ENCODE measurements at regions not wholly inside any gene's neighbourhood (a gene's known extent, or its start where the extent isn't known, plus 50 kb on each side); places are given as distances from the start of the nearest gene placed in this dataset.
"Not testable (repeated sequence)": the region's sequence is repeated elsewhere in the genome, so short reads cannot be mapped to it uniquely, and the experiment has no call there.

DNA sequence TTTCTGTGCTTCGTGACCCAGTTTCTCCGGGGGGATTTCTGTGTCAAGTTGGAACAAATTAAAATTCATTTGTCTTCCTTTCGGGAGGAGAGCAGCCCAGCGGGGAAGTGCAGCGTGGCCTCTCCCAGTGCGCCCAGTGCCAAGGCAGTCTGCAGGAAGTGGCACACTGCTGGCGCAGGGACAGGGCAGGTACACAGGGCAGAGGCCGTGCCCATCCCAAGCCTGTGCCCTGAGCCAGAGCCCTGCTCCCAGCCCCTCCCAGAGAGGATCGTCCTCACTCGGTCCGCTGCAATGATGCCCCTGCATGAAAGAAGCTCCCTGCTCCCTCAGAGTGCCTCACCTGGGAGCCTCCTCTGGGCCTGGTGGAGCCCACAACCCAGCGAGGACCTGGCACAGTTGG lies 82.4 kb upstream of the PPP1R26 start:
- no peaks in the 10 kb centered on the region for H3K36me3 Mint-ChIP-seq
- H3K27ac Mint-ChIP-seq = no peak overlapping the region
- no peak overlapping the region for H3K4me3 Mint-ChIP-seq
- no peaks in the 10 kb centered on the region for H3K4me1 Mint-ChIP-seq
- POLR2A ChIA-PET = no interaction called here
- H3K9me3 Mint-ChIP-seq = no peaks in the 10 kb centered on the region
- no peak for DNase-seq
- H3K27me3 Mint-ChIP-seq = no peaks in the 10 kb centered on the region
- ATAC-seq (ENCODE audit: low read depth) = no peak

- ATAC-seq (ENCODE audit: low read depth) (no peak), DNase-seq (no peak)
- no peaks in the 10 kb centered on the region for H3K36me3 Mint-ChIP-seq
- H3K9me3 Mint-ChIP-seq = no peaks in the 10 kb centered on the region
- H3K4me3 Mint-ChIP-seq = no peak overlapping the region
- no peaks in the 10 kb centered on the region for H3K27me3 Mint-ChIP-seq
- H3K27ac Mint-ChIP-seq = no peak overlapping the region
- POLR2A ChIA-PET = interaction anchor here (0.6 kb wide), 1 partner anchor 316 kb away, joined by 3 read pairs; no protein-coding TSS in a partner anchor
- no peaks in the 10 kb centered on the region for H3K4me1 Mint-ChIP-seq
Measured at GRCh38 chr9:135399000-135399649, 80.5 kb upstream of the PPP1R26 start.

DNA sequence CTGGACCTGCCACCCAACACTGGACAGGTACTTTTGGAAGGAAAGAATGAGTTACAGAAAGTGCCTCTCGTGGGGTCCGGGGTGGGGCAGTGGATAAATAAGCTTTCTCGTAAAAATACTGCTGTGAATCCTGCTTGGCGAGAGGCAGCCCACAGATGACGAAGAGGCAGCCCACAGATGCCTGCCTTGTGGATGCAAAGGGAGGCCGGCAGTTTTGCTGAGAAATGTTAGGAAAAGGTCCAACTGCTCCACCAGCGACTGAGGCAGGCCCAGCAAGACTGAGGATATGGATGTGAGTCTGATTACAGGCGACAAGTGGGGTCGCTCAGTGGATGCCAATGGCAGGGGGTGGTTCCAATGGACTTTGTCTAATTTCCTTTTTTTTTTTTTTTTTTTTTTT lies 79.1 kb upstream of the PPP1R26 start:
- Mint-ChIP-seq H3K4me3 (no peak overlapping the region), H3K36me3 (no peaks in the 10 kb centered on the region), H3K27me3 (no peaks in the 10 kb centered on the region), H3K9me3 (no peaks in the 10 kb centered on the region), H3K27ac (no peak overlapping the region), H3K4me1 (no peaks in the 10 kb centered on the region)
- ATAC-seq (ENCODE audit: low read depth) (no peak), DNase-seq (no peak)
- POLR2A ChIA-PET = no interaction called here

DNA sequence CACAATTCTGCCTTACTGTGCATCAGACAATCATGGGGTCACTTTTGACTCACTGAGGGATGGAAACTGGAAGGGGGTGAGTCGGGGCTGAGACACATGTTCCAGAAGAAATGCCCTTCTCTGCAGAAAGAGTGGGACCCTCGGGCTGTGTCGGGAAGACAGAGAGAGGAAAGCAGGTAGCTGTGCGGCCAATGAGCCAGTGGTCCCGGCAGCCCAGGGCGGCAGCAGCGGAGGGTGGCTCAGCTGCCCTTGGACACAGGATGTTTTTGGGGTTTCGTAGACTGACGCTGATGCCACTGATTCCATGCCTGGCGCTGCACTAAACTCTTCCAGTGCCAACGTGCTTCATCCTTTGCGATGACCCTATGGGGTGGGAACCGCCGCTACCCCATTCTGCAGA lies 78.4 kb upstream of the PPP1R26 start:
- Mint-ChIP-seq H3K27ac (no peak overlapping the region), H3K36me3 (no peaks in the 10 kb centered on the region)
- no peak for ATAC-seq (ENCODE audit: low read depth)

DNA sequence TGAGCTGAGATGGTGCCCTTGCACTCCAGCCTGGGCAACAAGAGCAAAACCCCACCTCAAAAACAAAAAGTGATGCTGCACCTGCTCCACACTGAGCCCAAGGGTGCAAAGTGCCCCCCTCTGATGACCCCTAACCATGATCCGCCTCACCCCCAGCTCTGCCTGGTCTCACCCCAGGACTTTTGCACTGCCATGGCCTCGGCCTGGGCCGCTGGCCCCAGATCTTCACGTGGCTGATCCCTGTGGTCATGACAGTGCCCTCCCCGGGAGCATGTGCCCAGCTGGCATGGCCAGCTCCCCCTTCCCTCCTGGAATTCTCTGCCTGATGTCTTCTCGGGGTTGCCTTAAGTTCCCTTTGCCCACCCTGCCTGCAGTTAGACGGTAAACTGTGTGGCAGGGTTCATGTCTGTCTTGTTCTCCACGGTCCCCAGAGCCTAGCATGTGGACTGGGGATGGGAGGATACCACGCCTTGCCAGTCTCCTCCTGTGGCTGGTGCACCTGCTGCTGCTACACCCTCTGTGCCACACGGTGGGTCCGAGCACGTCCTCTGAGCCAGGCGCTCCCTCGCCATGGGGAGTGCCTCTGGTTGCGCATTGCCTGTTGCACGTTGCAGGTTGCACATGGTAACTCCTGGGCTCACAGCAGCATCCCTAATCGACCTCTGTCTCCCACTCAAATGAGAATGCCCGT lies 77.4 kb upstream of the PPP1R26 start:
- Mint-ChIP-seq H3K27ac (no peak overlapping the region), H3K4me1 (no peaks in the 10 kb centered on the region), H3K9me3 (no peaks in the 10 kb centered on the region), H3K4me3 (no peak overlapping the region), H3K36me3 (no peaks in the 10 kb centered on the region), H3K27me3 (no peaks in the 10 kb centered on the region)
- DNase-seq (no peak), ATAC-seq (ENCODE audit: low read depth) (no peak)
- POLR2A ChIA-PET = no interaction called here

More for the DNA sequence above, 78.4 kb upstream of the PPP1R26 start:
- no peaks in the 10 kb centered on the region for H3K27me3 Mint-ChIP-seq
- H3K4me1 Mint-ChIP-seq = no peaks in the 10 kb centered on the region
- H3K4me3 Mint-ChIP-seq = no peak overlapping the region
- POLR2A ChIA-PET = no interaction called here
- no peaks in the 10 kb centered on the region for H3K9me3 Mint-ChIP-seq
- DNase-seq = no peak

GRCh38 chr9:135402739-135403695 lies 76.6 kb upstream of the PPP1R26 start:
- Mint-ChIP-seq H3K27me3 (no peaks in the 10 kb centered on the region), H3K4me3 (no peak overlapping the region), H3K4me1 (no peaks in the 10 kb centered on the region), H3K27ac (no peak overlapping the region), H3K9me3 (no peaks in the 10 kb centered on the region), H3K36me3 (no peaks in the 10 kb centered on the region)
- ATAC-seq (ENCODE audit: low read depth) = no peak
- POLR2A ChIA-PET = no interaction called here
- DNase-seq = no peak

- H3K27me3 Mint-ChIP-seq = no peaks in the 10 kb centered on the region
- H3K36me3 Mint-ChIP-seq = no peaks in the 10 kb centered on the region
- ATAC-seq (ENCODE audit: low read depth) (no peak), DNase-seq (no peak)
- H3K27ac Mint-ChIP-seq = no peak overlapping the region
- POLR2A ChIA-PET = no interaction called here
- H3K4me3 Mint-ChIP-seq = no peak overlapping the region
- no peaks in the 10 kb centered on the region for H3K9me3 Mint-ChIP-seq
- no peaks in the 10 kb centered on the region for H3K4me1 Mint-ChIP-seq
Measured at GRCh38 chr9:135403733-135404450, 75.7 kb upstream of the PPP1R26 start.

DNA sequence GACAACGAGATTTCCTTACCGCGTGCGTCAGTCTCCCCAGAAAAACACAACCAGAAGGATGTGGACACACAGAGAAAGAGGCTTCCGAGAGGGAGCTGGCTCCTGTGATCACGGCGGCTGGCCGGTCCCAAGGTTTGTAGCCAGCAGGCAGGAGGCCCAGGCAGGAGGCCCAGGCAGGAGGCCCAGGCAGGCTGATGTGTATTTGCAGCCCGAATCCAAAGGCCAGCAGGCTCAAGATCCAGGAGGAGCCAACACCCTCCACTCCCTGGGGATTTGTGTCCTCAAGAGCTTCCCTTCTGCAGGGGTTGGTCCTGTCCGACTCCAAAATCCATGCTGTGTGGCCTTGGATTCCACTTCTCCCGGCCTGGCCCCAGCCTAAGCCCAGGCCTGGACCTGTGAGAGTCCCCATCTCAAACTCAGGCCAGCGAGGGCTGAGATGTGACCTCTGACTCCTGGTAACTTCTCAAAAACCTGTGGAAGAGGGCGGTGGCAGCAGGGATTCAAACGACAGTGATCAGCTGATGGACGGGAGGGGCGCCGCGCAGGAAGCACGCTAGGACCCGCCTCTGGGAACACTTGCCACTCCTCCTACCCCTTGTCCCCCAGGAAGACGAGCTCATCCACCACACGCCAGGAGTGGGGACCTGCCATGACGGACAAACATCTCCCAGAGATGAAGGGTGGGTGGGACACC lies 75.0 kb upstream of the PPP1R26 start:
- Mint-ChIP-seq H3K4me3 (no peak overlapping the region), H3K27me3 (no peaks in the 10 kb centered on the region), H3K36me3 (no peaks in the 10 kb centered on the region), H3K9me3 (no peaks in the 10 kb centered on the region), H3K4me1 (no peaks in the 10 kb centered on the region), H3K27ac (no peak overlapping the region)
- POLR2A ChIA-PET = no interaction called here
- no peak for DNase-seq
- ATAC-seq (ENCODE audit: low read depth) = no peak

DNA sequence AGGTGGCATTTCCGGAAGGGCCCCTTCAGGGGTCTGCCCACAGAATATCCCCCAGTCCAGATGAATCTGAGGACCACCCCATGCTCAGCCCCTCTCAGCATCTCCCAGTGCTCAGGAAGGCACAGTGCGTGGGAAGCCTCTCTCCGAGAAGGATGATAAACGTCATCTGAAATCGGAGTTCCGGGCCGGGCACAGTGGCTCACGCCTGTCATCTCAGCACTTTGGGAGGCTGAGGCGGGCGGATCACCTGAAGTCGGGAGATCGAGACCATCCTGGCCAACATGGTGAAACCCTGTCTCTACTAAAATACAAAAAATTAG lies 74.5 kb upstream of the PPP1R26 start:
- H3K27ac Mint-ChIP-seq; H3K4me1 Mint-ChIP-seq; ATAC-seq (ENCODE audit: low read depth); H3K36me3 Mint-ChIP-seq; H3K9me3 Mint-ChIP-seq; H3K27me3 Mint-ChIP-seq; POLR2A ChIA-PET; H3K4me3 Mint-ChIP-seq; DNase-seq: not testable (repeated sequence)

DNA sequence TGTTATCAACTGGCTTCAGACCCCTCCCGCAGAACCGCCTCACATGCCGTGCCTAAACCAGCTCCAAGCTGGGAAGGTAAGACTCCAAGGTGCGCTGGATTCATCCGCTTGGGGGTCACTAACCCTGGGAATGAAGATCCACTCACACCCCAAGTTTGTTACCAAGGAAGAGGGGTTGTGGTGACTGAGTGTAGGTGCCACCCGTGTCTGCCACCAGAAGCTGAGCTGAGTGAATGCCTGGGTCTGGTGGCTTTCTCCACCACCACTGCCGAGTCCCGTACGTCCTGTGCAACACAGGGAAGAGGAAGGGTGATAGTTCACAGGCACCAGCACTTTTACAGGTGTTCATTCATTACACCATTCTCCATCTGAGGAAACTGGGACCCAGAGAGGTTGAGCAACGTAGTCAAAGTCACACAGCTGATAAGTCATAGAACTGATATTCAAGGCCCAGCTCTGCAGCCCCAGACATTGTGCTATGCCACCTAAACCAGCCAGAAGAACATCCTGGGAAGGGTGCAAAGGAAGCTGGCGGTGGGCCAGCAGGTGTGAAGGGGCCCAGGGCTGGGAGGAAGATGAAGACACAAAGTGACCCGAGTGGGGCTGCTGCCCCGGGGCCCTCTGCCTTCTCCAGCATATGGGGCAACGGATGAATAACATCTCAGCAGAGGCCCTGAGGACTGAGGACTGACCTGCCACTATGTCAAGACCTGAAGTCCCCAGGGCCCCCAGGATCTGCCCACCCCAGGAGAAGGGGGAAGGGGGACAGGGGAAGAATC lies 70.9 kb upstream of the PPP1R26 start:
- no peaks in the 10 kb centered on the region for H3K4me1 Mint-ChIP-seq
- H3K27me3 Mint-ChIP-seq = no peaks in the 10 kb centered on the region
- POLR2A ChIA-PET = no interaction called here
- H3K27ac Mint-ChIP-seq = no peak overlapping the region
- no peaks in the 10 kb centered on the region for H3K36me3 Mint-ChIP-seq
- no peaks in the 10 kb centered on the region for H3K9me3 Mint-ChIP-seq
- no peak overlapping the region for H3K4me3 Mint-ChIP-seq
- ATAC-seq (ENCODE audit: low read depth) (no peak), DNase-seq (no peak)

DNA sequence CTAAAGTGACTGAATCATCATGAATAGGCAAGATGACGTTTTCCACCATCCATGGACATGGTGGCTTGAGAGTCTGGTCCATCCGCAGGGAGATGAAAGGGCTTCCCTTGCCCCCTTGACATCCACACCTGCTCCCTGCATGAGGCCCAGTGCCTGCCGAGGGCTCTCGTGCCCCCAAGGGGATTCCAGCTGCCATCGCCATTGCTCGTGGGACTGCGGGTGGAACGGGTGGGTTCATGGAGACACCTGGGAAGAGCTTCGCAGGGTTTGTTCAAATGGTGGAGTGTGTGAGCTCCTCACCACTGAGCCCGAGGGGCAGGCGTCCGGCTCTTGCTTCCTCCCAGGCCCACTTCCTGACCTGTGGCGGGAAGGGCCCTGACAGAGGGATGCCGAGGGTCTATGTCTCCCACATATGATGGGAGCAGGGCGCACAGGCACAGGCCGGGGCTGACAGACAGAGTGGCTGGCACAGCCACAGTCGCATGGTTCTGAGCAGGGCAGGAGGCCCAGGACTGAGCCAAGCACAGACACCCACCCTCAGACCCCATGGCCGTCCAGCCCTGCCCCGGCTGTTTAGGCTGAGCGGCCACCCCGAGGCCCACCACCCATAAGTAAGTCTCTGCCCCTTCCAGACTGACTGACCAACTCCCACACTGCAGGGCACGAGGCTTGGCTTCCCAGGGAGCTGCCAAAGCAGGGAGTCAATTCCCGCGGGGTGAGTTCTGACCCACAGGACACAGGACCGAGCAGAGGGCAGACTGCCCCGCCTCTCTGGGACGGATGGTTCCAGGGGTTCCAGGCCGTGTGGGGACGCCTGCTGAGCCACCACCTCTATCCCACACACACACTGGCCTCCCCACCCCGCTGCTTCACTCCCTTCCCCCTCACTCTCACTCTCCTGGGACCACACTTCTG lies 70.0 kb upstream of the PPP1R26 start:
- POLR2A ChIA-PET = no interaction called here
- Mint-ChIP-seq H3K27ac (no peak overlapping the region), H3K27me3 (no peaks in the 10 kb centered on the region), H3K36me3 (no peaks in the 10 kb centered on the region), H3K9me3 (no peaks in the 10 kb centered on the region), H3K4me1 (no peaks in the 10 kb centered on the region), H3K4me3 (no peak overlapping the region)
- no peak for DNase-seq
- no peak for ATAC-seq (ENCODE audit: low read depth)

- POLR2A ChIA-PET = no interaction called here
- no peaks in the 10 kb centered on the region for H3K27me3 Mint-ChIP-seq
- no peaks in the 10 kb centered on the region for H3K36me3 Mint-ChIP-seq
- no peaks in the 10 kb centered on the region for H3K9me3 Mint-ChIP-seq
- ATAC-seq (ENCODE audit: low read depth) = no peak
- no peak for DNase-seq
- H3K4me3 Mint-ChIP-seq = no peak overlapping the region
- no peaks in the 10 kb centered on the region for H3K4me1 Mint-ChIP-seq
- H3K27ac Mint-ChIP-seq = no peak overlapping the region
Measured at GRCh38 chr9:135410421-135410820, 69.2 kb upstream of the PPP1R26 start.
